ENCODE measurements at regions not wholly inside any gene's neighbourhood (a gene's known extent, or its start where the extent isn't known, plus 50 kb on each side); places are given as distances from the start of the nearest gene placed in this dataset.
"Not testable (repeated sequence)": the region's sequence is repeated elsewhere in the genome, so short reads cannot be mapped to it uniquely, and the experiment has no call there.

- ATAC-seq (no peak), DNase-seq (no peak)
- intact Hi-C loops (cut with DNase I, micrococcal nuclease) = no loop called here
These were observed 319.3 kb upstream of the GRAMD2B start for GRCh38 chr5:126103868-126104267.

- DNase-seq = no peak
- no peak for ATAC-seq
- intact Hi-C loops (cut with DNase I, micrococcal nuclease) = no loop called here
These were observed 318.9 kb upstream of the GRAMD2B start for GRCh38 chr5:126104341-126104740.

DNA sequence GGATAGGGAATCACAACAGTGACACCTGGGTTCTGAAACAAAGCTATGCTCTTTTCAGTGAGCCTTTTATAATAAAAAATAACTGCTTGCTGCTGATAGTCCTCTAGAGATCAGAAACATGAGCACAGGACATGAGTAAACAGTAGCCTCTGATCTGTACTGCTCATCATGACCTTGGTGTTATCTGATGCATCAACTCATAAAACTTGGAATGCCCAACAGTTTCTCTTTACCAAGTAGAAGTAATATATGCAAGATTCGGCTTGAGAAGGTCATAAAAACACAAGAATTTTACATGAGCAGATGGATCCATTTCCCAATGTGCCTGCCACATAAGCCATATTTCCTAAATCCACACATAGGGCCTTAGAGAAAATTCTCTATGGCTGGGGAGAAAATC, 318.3 kb upstream of the GRAMD2B start:
- DNase-seq = no peak
- intact Hi-C loops (cut with DNase I, micrococcal nuclease) = no loop called here
- no peak for ATAC-seq

DNA sequence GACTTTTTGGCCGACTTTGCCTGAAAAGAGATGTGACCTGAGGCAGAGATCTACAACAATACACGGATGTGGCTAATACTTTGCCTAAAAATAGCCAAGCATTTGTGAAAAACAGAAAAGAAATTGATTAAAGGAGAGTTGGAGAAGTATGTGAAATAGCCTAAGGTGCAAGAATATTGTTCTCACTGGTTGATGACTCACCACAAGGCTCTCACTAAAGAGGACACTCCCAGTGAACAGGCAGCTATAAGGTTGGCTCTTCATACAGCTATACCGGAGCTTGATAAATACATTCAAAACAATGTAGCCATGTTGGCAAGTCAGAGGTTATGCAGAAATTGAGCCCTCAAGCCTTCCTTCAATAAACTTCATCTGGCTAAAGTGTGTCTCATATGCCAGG, 317.2 kb upstream of the GRAMD2B start:
- no peak for DNase-seq
- intact Hi-C loops (cut with DNase I, micrococcal nuclease) = no loop called here
- ATAC-seq = no peak

DNA sequence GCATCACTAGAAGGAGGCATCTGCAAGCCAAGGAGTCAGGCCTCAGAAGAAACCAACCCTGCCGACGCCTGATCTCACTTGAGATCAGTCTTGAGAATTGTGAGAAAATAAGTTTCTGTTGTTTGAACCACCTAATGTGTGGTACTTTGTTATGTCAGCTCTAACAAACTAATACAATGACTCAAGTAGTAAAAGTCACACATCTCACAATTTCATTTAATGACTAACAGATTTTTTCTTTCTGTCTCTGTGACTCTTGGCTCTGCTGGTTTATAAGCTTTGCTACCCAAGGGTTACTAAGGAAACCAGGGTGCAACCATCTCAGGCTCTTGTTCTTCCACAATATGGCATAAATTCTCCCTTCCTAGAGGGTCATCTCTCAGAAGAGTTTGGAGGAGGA, 315.8 kb upstream of the GRAMD2B start:
- ATAC-seq (no peak), DNase-seq (no peak)
- intact Hi-C loops (cut with DNase I, micrococcal nuclease) = no loop called here

DNA sequence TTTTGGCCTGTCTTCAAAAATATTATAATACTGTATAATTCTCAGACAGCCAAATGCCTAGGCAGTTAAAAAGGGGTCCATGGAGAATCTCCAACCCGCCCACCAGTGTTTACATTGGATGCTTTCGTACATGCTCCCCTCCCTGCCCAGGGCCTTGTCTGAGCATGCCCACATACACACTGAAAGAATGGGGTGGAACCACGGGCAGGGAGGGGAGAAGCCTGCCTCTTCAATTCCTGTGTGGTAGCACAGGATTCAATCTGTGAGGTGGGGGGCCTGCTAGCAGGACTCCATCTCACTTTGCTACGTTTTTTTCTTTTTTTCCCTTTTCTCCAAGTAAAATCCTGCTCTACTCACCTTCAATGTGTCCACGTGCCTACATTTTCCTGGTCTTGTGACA, 314.7 kb upstream of the GRAMD2B start:
- DNase-seq = no peak
- ATAC-seq = no peak
- intact Hi-C loops (cut with DNase I, micrococcal nuclease) = no loop called here

DNA sequence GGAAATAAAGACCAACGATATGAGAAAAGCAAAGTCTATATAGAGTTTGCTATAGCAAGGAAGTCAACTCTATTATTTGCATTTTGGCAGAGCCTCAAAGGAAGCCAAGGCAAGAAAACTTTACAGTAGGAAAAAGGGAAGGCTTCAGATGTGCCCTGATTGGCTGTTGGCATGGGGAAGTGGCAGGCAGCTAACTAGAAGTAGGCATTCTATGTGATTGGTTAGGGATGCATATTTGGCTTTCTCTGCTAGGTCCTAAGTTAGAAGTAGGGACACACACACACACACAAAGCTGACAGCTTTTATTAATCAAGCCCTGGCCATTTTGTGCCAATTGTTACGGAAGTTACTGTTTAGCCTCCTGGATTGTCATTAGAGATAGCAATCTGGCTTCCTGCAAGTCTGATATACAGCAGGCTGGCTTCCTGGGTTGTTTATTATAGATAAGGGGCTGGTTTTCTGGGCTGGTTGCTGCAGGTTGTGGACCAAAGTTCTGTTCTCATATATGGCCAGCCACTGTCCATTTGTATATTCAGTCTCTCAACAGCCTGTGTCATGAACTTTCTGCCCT, 308.1 kb upstream of the GRAMD2B start:
- intact Hi-C loops (cut with DNase I, micrococcal nuclease) = no loop called here
- ATAC-seq (no peak), DNase-seq (no peak)

GRCh38 chr5:126117044-126117443, 306.2 kb upstream of the GRAMD2B start:
- ATAC-seq (no peak), DNase-seq (no peak)
- intact Hi-C loops (cut with DNase I, micrococcal nuclease) = no loop called here

GRCh38 chr5:126119887-126120442, 303.2 kb upstream of the GRAMD2B start:
- intact Hi-C loops (cut with DNase I, micrococcal nuclease) = no loop called here
- ATAC-seq = no peak

GRCh38 chr5:126120939-126121338, 302.3 kb upstream of the GRAMD2B start:
- ATAC-seq (no peak), DNase-seq (no peak)
- intact Hi-C loops (cut with DNase I, micrococcal nuclease) = no loop called here

More at GRCh38 chr5:126119887-126120442, 303.2 kb upstream of the GRAMD2B start:
- no peak for DNase-seq

GRCh38 chr5:126122942-126123341, 300.3 kb upstream of the GRAMD2B start:
- DNase-seq = no peak
- intact Hi-C loops (cut with DNase I, micrococcal nuclease) = no loop called here
- no peak for ATAC-seq

DNA sequence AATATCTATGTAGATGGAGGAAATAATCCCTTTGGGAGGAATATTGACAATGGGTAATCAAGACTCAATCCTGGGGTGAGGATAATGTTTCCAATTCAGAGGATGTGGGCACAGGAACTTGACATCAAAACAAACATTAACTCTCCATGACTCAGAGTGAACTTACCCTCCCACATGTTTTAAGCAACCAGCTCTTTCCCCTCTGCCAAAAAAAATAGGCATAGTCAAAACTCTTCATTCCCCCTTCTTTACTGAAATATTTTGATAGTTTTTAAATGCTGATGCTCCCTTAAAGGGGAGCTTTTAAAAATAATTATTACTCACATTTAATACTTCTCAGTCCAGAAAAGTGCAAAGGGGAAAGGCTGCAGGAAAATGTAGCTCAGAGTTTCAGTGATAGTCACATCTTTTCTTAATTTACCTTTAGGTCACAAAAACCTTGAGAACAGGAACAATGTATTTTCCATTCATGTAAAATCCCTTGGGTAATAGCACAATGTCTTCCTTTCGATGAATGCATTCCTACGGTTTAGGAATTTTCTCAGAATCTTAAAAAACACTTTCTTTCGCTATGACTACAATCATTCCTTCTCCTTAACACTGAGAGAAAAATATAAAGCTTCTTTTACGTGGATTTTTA, 298.4 kb upstream of the GRAMD2B start:
- intact Hi-C loops (cut with DNase I, micrococcal nuclease) = no loop called here
- ATAC-seq = no peak
- DNase-seq = no peak

DNA sequence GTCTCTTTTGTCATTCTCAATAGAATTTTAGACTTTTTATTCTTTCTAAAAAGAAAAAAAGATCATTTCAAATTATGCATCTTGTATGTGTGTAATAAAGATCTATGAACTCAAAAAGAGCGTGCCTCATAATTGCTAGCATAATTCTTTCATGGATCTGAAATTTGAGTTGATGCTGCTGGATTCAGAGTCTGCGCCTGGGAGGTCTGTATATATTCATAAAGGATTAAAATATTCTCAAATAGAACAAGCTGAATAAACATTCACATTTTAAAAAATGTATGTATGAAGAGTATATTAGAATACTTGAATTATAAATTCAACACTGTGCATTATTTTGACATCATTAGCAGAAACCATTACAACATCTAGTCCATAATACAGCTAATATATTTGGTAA, 297.8 kb upstream of the GRAMD2B start:
- DNase-seq = no peak
- no peak for ATAC-seq
- intact Hi-C loops (cut with DNase I, micrococcal nuclease) = no loop called here

DNA sequence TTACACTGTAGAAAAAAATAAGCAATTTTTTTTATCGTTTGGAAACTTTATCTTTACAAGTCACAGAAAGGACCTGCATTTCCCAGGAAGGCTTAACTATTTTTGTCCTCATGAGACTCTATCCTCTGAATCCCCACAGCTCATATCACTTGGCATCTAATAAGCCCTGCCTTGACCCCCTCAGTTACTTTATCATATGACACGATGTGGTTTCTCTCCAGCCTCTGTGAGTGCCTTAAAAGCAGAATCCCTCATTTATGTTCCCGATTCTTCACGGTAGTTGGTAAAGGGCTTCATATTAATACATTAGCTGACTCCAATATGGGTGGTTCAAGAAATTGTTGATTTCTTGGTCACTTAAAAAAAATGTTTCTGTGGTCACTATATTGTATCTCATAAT, 296.6 kb upstream of the GRAMD2B start:
- DNase-seq (no peak), ATAC-seq (no peak)
- intact Hi-C loops (cut with DNase I, micrococcal nuclease) = no loop called here

DNA sequence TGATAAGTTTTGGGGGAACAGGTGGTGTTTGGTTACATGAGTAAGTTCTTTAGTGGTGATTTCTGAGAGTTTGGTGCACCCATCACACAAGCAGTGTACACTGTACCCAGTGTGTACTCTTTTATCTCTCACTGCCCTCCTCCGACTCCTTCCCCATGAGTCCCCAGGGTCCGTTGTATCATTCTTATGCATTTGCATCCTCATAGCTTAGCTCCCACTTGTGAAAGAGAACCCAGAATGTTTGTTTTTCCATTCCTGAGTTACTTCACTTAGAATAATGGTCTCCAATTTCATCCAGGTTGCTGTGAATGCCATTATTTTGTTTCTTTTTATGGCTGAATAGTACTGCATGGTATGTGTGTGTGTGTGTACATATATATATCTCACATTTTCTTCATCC, 295.8 kb upstream of the GRAMD2B start:
- DNase-seq; intact Hi-C loops (cut with DNase I, micrococcal nuclease); ATAC-seq: not testable (repeated sequence)

DNA sequence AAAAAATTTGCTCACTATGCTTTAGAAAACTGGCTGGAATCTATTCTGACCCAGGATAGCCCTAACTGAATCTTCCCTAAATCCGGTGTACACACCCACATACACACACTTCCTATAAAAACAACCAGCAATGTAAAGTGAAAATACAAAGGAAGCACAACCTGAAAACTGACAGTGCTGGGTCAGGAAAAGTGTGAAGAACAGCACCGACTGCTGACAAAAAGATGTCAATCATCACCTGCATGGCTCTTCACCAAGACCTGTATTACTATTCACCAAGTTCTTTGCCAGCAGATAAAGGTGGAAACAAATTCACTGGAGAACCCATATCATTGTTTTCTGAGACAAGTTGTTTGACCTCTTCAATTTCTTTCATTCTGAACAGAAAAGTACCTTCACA, 293.8 kb upstream of the GRAMD2B start:
- DNase-seq (no peak), ATAC-seq (no peak)
- intact Hi-C loops (cut with DNase I, micrococcal nuclease) = no loop called here

DNA sequence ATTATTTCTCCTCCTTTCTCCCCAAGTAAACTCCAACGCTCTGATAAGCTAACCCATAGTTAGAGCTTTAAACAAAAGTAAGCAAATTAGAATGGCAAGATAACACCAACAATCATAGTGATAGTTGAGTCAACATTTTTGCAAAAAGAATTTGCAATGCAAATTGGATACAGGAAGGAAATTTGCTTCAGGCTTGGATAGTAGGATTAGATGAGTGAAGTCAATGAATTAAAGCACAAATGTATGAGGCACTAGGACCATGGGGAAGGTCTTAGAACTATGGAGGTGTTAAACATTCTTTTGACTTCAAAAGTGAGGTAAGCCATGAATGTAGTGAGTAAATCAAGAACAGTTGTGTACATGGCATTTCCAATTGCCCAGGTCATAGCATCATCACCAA, 289.8 kb upstream of the GRAMD2B start:
- no peak for ATAC-seq
- intact Hi-C loops (cut with DNase I, micrococcal nuclease) = no loop called here
- DNase-seq = no peak

GRCh38 chr5:126137891-126138280, 285.3 kb upstream of the GRAMD2B start:
- no peak for DNase-seq
- no peak for ATAC-seq

DNA sequence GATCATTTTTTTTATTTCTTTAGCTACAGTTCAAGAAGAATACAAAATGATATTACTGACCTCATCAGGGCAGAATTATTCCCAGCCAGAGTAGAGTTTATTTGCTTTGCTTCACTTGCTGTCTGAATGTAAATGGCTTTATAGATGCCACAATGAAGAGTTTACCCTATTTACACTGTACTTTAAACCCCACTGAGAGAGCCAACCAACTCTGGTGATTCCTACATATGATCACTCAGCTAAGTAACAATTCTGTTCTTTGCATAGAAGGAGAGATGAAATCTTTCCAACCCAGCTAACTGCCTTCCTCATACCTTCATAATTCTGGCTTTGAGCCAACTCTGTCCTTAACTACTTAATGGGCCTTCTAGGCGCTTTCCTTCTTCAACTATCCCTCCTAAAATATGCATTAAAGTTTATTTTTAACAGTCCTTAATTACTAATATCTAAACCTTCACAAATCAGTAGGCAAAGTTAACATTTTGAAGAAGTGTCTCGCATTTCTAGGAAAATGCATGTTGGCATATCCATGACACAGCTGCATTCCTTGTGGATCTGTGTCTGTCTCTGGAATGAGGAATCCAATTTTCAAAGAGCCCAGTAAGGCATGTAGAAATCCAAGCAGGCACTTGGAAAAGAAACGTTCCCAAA, 284.8 kb upstream of the GRAMD2B start:
- intact Hi-C loops (cut with DNase I, micrococcal nuclease) = no loop called here
- ATAC-seq = peak; percentile 46

More at GRCh38 chr5:126137891-126138280, 285.3 kb upstream of the GRAMD2B start:
- intact Hi-C loops (cut with DNase I, micrococcal nuclease) = no loop called here

DNA sequence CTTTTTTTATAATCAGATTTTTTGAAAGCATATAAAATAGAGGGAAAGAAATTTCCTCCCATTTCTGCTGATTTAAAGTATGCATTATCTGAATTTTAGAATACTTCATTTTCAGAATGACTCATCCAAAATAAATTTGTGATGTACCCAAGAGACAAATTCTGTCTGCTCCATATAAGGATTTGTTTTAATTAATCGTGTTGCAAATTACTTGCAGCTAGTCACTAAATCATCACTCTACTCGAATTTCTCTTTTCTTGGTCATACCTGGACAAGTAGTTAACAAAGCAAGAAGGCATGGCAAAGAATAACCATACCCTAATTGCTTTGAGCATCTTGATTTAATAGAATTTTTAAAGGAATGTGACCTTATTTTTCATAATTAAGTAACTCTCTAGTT, 284.1 kb upstream of the GRAMD2B start:
- ATAC-seq (no peak), DNase-seq (no peak)
- intact Hi-C loops (cut with DNase I, micrococcal nuclease) = no loop called here

More for the DNA sequence above, 284.8 kb upstream of the GRAMD2B start:
- no peak for DNase-seq

All from left colon (tissue), 2 donors.